Mammary epithelial cell (primary cell): ENCODE measurements at regions not wholly inside any gene's neighbourhood (a gene's known extent, or its start where the extent isn't known, plus 50 kb on each side); places are given as distances from the start of the nearest gene placed in this dataset.

Experiments used
- EZH2 ChIP-seq: IDR thresholded peaks from 2 replicates; pipeline ENCODE4 v1.6.1; 2012; ENCODE audit warnings: low read length, inconsistent platforms, borderline replicate concordance
- TF ChIP-seq, protein P1 (sequence below), 2 donors: IDR thresholded peaks in 1 of 2; conservative IDR thresholded peaks in 1 of 2; 2 replicates each; pipeline ENCODE4 v1.5.1; 2011 to 2012; ENCODE audit warnings: inconsistent platforms in 2 of 2, low read length in 2 of 2, mild to moderate bottlenecking in 2 of 2, control low read depth in 1 of 2, low read depth in 1 of 2; ENCODE audit not compliant: insufficient read depth in 1 of 2; ENCODE audit errors: extremely low read depth in 1 of 2

- no peak for TF ChIP-seq EZH2
- TF ChIP-seq, protein P1, sequence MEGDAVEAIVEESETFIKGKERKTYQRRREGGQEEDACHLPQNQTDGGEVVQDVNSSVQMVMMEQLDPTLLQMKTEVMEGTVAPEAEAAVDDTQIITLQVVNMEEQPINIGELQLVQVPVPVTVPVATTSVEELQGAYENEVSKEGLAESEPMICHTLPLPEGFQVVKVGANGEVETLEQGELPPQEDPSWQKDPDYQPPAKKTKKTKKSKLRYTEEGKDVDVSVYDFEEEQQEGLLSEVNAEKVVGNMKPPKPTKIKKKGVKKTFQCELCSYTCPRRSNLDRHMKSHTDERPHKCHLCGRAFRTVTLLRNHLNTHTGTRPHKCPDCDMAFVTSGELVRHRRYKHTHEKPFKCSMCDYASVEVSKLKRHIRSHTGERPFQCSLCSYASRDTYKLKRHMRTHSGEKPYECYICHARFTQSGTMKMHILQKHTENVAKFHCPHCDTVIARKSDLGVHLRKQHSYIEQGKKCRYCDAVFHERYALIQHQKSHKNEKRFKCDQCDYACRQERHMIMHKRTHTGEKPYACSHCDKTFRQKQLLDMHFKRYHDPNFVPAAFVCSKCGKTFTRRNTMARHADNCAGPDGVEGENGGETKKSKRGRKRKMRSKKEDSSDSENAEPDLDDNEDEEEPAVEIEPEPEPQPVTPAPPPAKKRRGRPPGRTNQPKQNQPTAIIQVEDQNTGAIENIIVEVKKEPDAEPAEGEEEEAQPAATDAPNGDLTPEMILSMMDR (conservative IDR thresholded peaks at IDR 0.05 in 1 of 2, IDR thresholded peaks at IDR 0.05 in 1 of 2; ENCODE audit: extremely low read depth in 1 of 2, insufficient read depth in 1 of 2, low read depth in 1 of 2, low read length in 2 of 2): no peak
Measured at GRCh38 chr7:45295222-45295621, 137.6 kb downstream of the RAMP3 start.
